IMR-90 (cell line): ENCODE measurements at regions not wholly inside any gene's neighbourhood (a gene's known extent, or its start where the extent isn't known, plus 50 kb on each side); places are given as distances from the start of the nearest gene placed in this dataset.

Experiments used
- ATAC-seq: fragments of 200-7000 bp; cut with Tn5 transposase; 2 replicates; pipeline ENCODE4 v1.9.1; 2020; ENCODE audit warnings: low read depth, mild to moderate bottlenecking, moderate library complexity
- BruUV-seq: library from RNA; stranded (reverse); fragments of 400-500 nt; replicated peaks from 2 replicates; lab custom pipeline; 2021; lab: Mats Ljungman, UMichigan
- CTCF ChIA-PET: fragments of 300-600 bp; formaldehyde crosslinking; extraction: SDS; loops from one replicate; lab custom pipeline; 2021; ENCODE audit warnings: antibody characterized with exemption; lab: Yijun Ruan, JAX
- POLR2A ChIA-PET: fragments of 300-600 bp; sonication (Branson Sonifier 250); formaldehyde crosslinking; loops from one replicate; lab custom pipeline; 2022; ENCODE audit warnings: antibody characterized with exemption; ENCODE audit not compliant: unreplicated experiment; lab: Charles Lee
- DNase-seq: peaks from one replicate; pipeline ENCODE4 v3.0.0; 2013
- H2AFZ ChIP-seq: replicated peaks from 2 replicates; pipeline ENCODE3; 2013; ENCODE audit warnings: low read length, mild to moderate bottlenecking; ENCODE audit not compliant: poor library complexity
- H2AK5ac ChIP-seq: 2 replicates; pipeline ENCODE4 v1.6.1; 2013; ENCODE audit warnings: low read depth, low read length, inconsistent platforms
- H2AK9ac ChIP-seq: replicated peaks from 2 replicates; pipeline ENCODE3; 2013; ENCODE audit warnings: mild to moderate bottlenecking, low read depth, low read length, moderate library complexity; ENCODE audit not compliant: poor library complexity
- H2BK120ac ChIP-seq: 2 replicates; pipeline ENCODE4 v1.6.1; 2013; ENCODE audit warnings: low read depth, low read length, inconsistent platforms
- H2BK15ac ChIP-seq: 3 replicates; pipeline ENCODE4 v1.6.1; 2013; ENCODE audit warnings: low read depth, low read length, inconsistent platforms
- H2BK20ac ChIP-seq: 2 replicates; pipeline ENCODE4 v1.6.1; 2013; ENCODE audit warnings: low read depth, mild to moderate bottlenecking, inconsistent platforms, low read length, moderate library complexity
- H2BK5ac ChIP-seq: 2 replicates; pipeline ENCODE4 v1.6.1; 2013; ENCODE audit warnings: mild to moderate bottlenecking, low read depth, low read length, inconsistent platforms; ENCODE audit not compliant: poor library complexity, severe bottlenecking
- H3K14ac ChIP-seq: replicated peaks from 2 replicates; pipeline ENCODE4 v1.6.1; 2013; ENCODE audit warnings: low read depth, low read length, inconsistent platforms
- H3K18ac ChIP-seq: 2 replicates; pipeline ENCODE4 v1.6.1; 2013; ENCODE audit warnings: low read depth, low read length, control low read depth
- H3K23ac ChIP-seq: 2 replicates; pipeline ENCODE4 v1.6.1; 2013; ENCODE audit warnings: low read depth, low read length, inconsistent platforms
- H3K27ac ChIP-seq: 2 replicates; pipeline ENCODE4 v1.5.1; 2013; ENCODE audit warnings: mild to moderate bottlenecking, control low read depth, low read length; ENCODE audit not compliant: insufficient read depth
- H3K27me3 ChIP-seq: 2 replicates; pipeline ENCODE4 v1.6.1; 2013; ENCODE audit warnings: low read length; ENCODE audit not compliant: control insufficient read depth, insufficient read depth
- H3K36me3 ChIP-seq: 2 replicates; pipeline ENCODE4 v1.6.1; 2013; ENCODE audit warnings: low read length, mixed read lengths; ENCODE audit not compliant: control insufficient read depth, insufficient read depth
- H3K4ac ChIP-seq: 2 replicates; pipeline ENCODE4 v1.6.1; 2013; ENCODE audit warnings: low read depth, low read length, inconsistent platforms
- H3K4me1 ChIP-seq: 2 replicates; pipeline ENCODE4 v1.6.1; 2013; ENCODE audit warnings: low read length, mixed read lengths; ENCODE audit not compliant: control insufficient read depth, insufficient read depth
- H3K4me2 ChIP-seq: 2 replicates; pipeline ENCODE4 v1.6.1; 2013; ENCODE audit warnings: low read depth, mild to moderate bottlenecking, control low read depth, low read length, moderate library complexity
- H3K4me3 ChIP-seq: 2 replicates; pipeline ENCODE4 v1.5.1; 2013; ENCODE audit warnings: low read depth, mild to moderate bottlenecking, control low read depth, low read length, moderate library complexity; ENCODE audit not compliant: insufficient read depth
- H3K56ac ChIP-seq: 2 replicates; pipeline ENCODE4 v1.6.1; 2013; ENCODE audit warnings: low read length, inconsistent platforms; ENCODE audit not compliant: insufficient read depth; ENCODE audit errors: extremely low read depth
- H3K79me1 ChIP-seq, 2 experiments: 2 replicates each; pipeline ENCODE4 v1.6.1; 2013; ENCODE audit warnings: low read length in 2 of 2, inconsistent platforms in 1 of 2, low read depth in 1 of 2
- H3K9ac ChIP-seq: 2 replicates; pipeline ENCODE4 v1.6.1; 2013; ENCODE audit warnings: low read depth, low read length, control low read depth
- H3K9me1 ChIP-seq: 2 replicates; pipeline ENCODE4 v1.6.1; 2013; ENCODE audit warnings: low read length, inconsistent platforms; ENCODE audit not compliant: insufficient read depth
- H3K9me3 ChIP-seq: 2 replicates; pipeline ENCODE4 v1.6.1; 2013; ENCODE audit warnings: low read length; ENCODE audit not compliant: control insufficient read depth, insufficient read depth
- H4K20me1 ChIP-seq: 2 replicates; pipeline ENCODE4 v1.6.1; 2013; ENCODE audit warnings: low read length, inconsistent platforms; ENCODE audit not compliant: insufficient read depth
- H4K5ac ChIP-seq: 2 replicates; pipeline ENCODE4 v1.6.1; 2013; ENCODE audit warnings: mild to moderate bottlenecking, low read depth, low read length, control low read depth
- H4K8ac ChIP-seq, 2 experiments: 2 replicates each; pipeline ENCODE4 v1.6.1; 2013; ENCODE audit warnings: low read depth in 2 of 2, low read length in 2 of 2, control low read depth in 1 of 2, inconsistent platforms in 1 of 2
- H4K91ac ChIP-seq: 2 replicates; pipeline ENCODE4 v1.6.1; 2013; ENCODE audit warnings: low read depth, low read length, inconsistent platforms; ENCODE audit not compliant: insufficient read depth
- USF2 ChIP-seq: fragments of 150-350 bp; IDR thresholded peaks from 2 replicates; pipeline ENCODE4 v1.6.1; 2017; ENCODE audit warnings: mild to moderate bottlenecking, antibody characterized with exemption, low read length, low read depth
- WGBS, 2 experiments: methylation state at CpG; one replicate each; pipeline versions ENCODE4 v1.1.5 to v1.1.7; 2013; ENCODE audit warnings: missing lambda C conversion rate in 2 of 2; ENCODE audit not compliant: insufficient read length in 1 of 2; ENCODE audit errors: extremely low coverage in 2 of 2; 5-methylcytosine and 5-hydroxymethylcytosine counted together
- dilution Hi-C: fragments of 300-500 bp; cut with HindIII; formaldehyde crosslinking; loops from one replicate; pipeline ENCODE4 v1.14.3; 2018; ENCODE audit warnings: low sequenced_read_pairs; ENCODE audit not compliant: unreplicated experiment
- in situ Hi-C: fragments of 300-500 bp; cut with MboI; formaldehyde crosslinking; loops from 3 replicates; pipeline ENCODE4 v1.14.3; 2019; ENCODE audit warnings: low sequenced_read_pairs, inconsistent platforms, mixed read lengths
- intact Hi-C: fragments of 100-400 bp; cut with micrococcal nuclease; formaldehyde crosslinking; loops from 2 replicates; pipeline ENCODE4 v1.10.0; 2022

GRCh38 chr7:33829536-33829935, 75.8 kb upstream of the BMPER start:
- in situ Hi-C loops (no loop called here), dilution Hi-C loops (no loop called here), intact Hi-C loops (no loop called here)
- no CpG with 5 or more reads among the region's 4 CpGs for WGBS, 2 experiments
- Histone ChIP-seq H4K8ac (no peak overlapping the region), H3K14ac (no peak overlapping the region), H2BK120ac (no peak overlapping the region), H3K4me1 (no peaks in the 10 kb centered on the region), H4K5ac (no peak overlapping the region), H3K23ac (no peak overlapping the region), H3K4ac (no peak overlapping the region), H2AK9ac (no peak overlapping the region), H3K27ac (no peak overlapping the region), H3K27me3 (peaks cover 25% of the 10 kb centered on the region), H2BK15ac (no peak overlapping the region), H3K18ac (no peak overlapping the region), H3K9me1 (no peaks in the 10 kb centered on the region), H3K79me1 (no peaks in the 10 kb centered on the region), H2BK5ac (no peak overlapping the region), H3K9me3 (no peaks in the 10 kb centered on the region), H3K36me3 (no peaks in the 10 kb centered on the region), H2AFZ (no peak overlapping the region), H3K9ac (no peak overlapping the region), H4K91ac (no peak overlapping the region), H3K4me2 (no peak overlapping the region), H3K56ac (no peak overlapping the region), H3K4me3 (no peak overlapping the region), H4K20me1 (no peaks in the 10 kb centered on the region), H2AK5ac (no peak overlapping the region), H2BK20ac (no peak overlapping the region)
- no peak for ATAC-seq
- POLR2A ChIA-PET = no interaction called here
- CTCF ChIA-PET = interaction anchor here (0.7 kb wide), 1 partner anchor 11 kb away, joined by 3 read pairs; no protein-coding TSS in a partner anchor
- BruUV-seq = no TSS peak
- no peak for TF ChIP-seq USF2
- no peak for DNase-seq
